OCI-LY3 (cell line): ENCODE measurements at regions not wholly inside any gene's neighbourhood (a gene's known extent, or its start where the extent isn't known, plus 50 kb on each side); places are given as distances from the start of the nearest gene placed in this dataset.

Source experiments
- H2AFZ ChIP-seq: fragments of 200-600, 300-600 bp; shearing (Covaris generic); 2 replicates; pipeline ENCODE4 v1.6.0; 2014; ENCODE audit warnings: antibody characterized with exemption, low read depth, low read length
- H3K27ac ChIP-seq: fragments of 200-600, 300-600 bp; sonication (generic); 2 replicates; pipeline ENCODE4 v1.5.1; 2014; ENCODE audit warnings: mild to moderate bottlenecking, low read length, moderate library complexity, mixed read lengths
- H3K27me3 ChIP-seq: fragments of 200-600, 300-600 bp; sonication (generic); 2 replicates; pipeline ENCODE4 v1.6.1; 2014; ENCODE audit warnings: low read depth, low read length, mixed read lengths
- H3K36me3 ChIP-seq: fragments of 200-600, 300-600 bp; sonication (generic); replicated peaks from 2 replicates; pipeline ENCODE3; 2014; ENCODE audit warnings: low read depth, low read length, mixed read lengths
- H3K4me1 ChIP-seq: fragments of 300-600, 200-600 bp; sonication (generic); 2 replicates; pipeline ENCODE4 v1.6.1; 2014; ENCODE audit warnings: low read length, mixed read lengths
- H3K4me2 ChIP-seq: fragments of 200-600, 300-600 bp; sonication (generic); 2 replicates; pipeline ENCODE4 v1.6.1; 2014; ENCODE audit warnings: low read length, mixed read lengths
- H3K4me3 ChIP-seq: fragments of 300-600, 200-600 bp; sonication (generic); 2 replicates; pipeline ENCODE4 v1.5.1; 2014; ENCODE audit warnings: antibody characterized with exemption, mild to moderate bottlenecking, low read length, moderate library complexity
- H3K79me2 ChIP-seq: fragments of 300-600, 200-600 bp; shearing (Covaris generic); 2 replicates; pipeline ENCODE4 v1.6.1; 2014; ENCODE audit warnings: mild to moderate bottlenecking, low read length, mixed read lengths
- H3K9ac ChIP-seq: fragments of 300-600, 200-600 bp; shearing (Covaris generic); 2 replicates; pipeline ENCODE4 v1.6.0; 2014; ENCODE audit warnings: mild to moderate bottlenecking, low read length, moderate library complexity
- H3K9me3 ChIP-seq: fragments of 200-600, 300-600 bp; shearing (Covaris generic); 2 replicates; pipeline ENCODE4 v1.6.1; 2014; ENCODE audit warnings: low read length, mixed read lengths; ENCODE audit not compliant: insufficient read depth
- H4K20me1 ChIP-seq: fragments of 200-600, 300-600 bp; sonication (generic); 2 replicates; pipeline ENCODE4 v1.6.1; 2016; ENCODE audit warnings: low read length, mixed read lengths; ENCODE audit not compliant: insufficient read depth
- EZH2phosphoT487 ChIP-seq: fragments of 200-600 bp; shearing (Covaris generic); IDR thresholded peaks from 2 replicates; pipeline ENCODE4 v1.6.1; 2018; ENCODE audit warnings: antibody characterized with exemption, mixed run types, low read depth
- TF ChIP-seq, protein P1 (sequence below): fragments of 200-600, 300-600 bp; sonication (generic); IDR thresholded peaks from 2 replicates; pipeline ENCODE4 v1.5.1; 2014; ENCODE audit warnings: antibody characterized with exemption, low read length, low read depth

DNA sequence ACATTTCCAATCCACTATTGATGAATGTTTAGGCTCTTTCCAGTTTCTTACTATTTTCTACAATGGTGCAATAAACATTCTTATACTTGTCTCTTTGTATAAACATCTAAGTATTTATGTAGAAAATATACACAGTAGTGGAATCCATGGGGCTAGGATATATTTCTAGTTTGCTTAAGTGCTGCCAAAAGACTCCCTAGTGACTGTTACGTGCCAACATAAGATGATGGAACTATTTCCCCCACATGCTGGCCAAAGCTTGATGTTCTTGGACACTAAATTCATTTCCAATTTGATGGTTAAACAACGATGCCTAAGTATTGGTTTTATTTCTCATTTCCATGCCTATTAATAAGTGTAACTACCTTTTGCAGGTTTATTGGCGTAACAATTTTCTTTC is 378.4 kb upstream of the HNRNPA3 start:
- no peak overlapping the region for H2AFZ ChIP-seq
- H3K4me2 ChIP-seq: no peak overlapping the region
- TF ChIP-seq, protein P1, sequence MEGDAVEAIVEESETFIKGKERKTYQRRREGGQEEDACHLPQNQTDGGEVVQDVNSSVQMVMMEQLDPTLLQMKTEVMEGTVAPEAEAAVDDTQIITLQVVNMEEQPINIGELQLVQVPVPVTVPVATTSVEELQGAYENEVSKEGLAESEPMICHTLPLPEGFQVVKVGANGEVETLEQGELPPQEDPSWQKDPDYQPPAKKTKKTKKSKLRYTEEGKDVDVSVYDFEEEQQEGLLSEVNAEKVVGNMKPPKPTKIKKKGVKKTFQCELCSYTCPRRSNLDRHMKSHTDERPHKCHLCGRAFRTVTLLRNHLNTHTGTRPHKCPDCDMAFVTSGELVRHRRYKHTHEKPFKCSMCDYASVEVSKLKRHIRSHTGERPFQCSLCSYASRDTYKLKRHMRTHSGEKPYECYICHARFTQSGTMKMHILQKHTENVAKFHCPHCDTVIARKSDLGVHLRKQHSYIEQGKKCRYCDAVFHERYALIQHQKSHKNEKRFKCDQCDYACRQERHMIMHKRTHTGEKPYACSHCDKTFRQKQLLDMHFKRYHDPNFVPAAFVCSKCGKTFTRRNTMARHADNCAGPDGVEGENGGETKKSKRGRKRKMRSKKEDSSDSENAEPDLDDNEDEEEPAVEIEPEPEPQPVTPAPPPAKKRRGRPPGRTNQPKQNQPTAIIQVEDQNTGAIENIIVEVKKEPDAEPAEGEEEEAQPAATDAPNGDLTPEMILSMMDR: no peak
- TF ChIP-seq EZH2phosphoT487: no peak
- H3K9me3 ChIP-seq: no peaks in the 10 kb centered on the region
- H3K36me3 ChIP-seq: no peaks in the 10 kb centered on the region
- H3K4me1 ChIP-seq: no peaks in the 10 kb centered on the region
- H3K27me3 ChIP-seq: peaks cover 5% of the 10 kb centered on the region
- no peaks in the 10 kb centered on the region for H3K79me2 ChIP-seq
- no peak overlapping the region for H3K9ac ChIP-seq
- H4K20me1 ChIP-seq: no peaks in the 10 kb centered on the region
- H3K4me3 ChIP-seq: no peak overlapping the region
- no peak overlapping the region for H3K27ac ChIP-seq

DNA sequence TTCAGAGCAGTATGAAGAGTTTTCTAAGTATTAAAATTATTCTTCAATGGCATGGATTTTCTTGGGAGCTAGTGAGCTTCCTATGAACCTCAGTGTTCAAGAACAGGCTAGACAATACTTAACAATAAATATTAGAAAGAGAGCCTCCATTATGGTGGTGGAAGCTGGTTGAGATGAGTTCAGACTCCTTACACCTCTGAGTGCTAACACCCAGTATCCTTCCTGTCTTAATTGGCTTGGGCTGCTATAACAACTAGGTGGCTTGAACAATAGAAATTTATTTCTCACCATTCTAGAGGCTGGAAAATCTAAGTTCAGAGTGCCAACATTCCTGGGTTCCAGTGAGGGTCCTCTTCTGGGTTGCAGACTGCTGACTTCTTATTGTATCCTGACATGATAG is 369.4 kb upstream of the HNRNPA3 start:
- Histone ChIP-seq H4K20me1 (no peaks in the 10 kb centered on the region), H3K27ac (no peak overlapping the region), H3K79me2 (no peaks in the 10 kb centered on the region), H3K27me3 (no peaks in the 10 kb centered on the region), H3K9me3 (no peaks in the 10 kb centered on the region), H3K4me3 (no peak overlapping the region), H3K4me1 (no peaks in the 10 kb centered on the region), H3K36me3 (no peaks in the 10 kb centered on the region), H3K9ac (no peak overlapping the region), H2AFZ (no peak overlapping the region), H3K4me2 (no peak overlapping the region)
- TF ChIP-seq, protein P1: no peak
- TF ChIP-seq EZH2phosphoT487: no peak

DNA sequence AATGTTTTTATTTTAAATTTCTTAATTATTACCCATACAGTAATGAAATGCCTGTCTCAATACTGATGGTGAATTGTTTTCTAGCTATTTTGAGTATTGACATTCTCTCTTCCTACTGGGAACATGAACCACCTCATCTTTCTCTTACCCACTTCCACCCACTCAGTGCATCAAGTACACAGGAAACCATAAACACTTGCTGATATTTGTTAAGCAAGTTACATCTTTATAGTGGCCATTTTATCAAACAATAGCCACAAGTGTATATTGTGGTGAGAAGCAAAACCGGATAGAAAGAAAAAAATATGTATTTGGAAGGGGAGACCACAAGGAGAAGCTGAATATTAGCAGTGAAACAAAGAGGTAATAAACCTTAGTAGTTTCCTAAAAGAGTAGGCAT is 368.1 kb upstream of the HNRNPA3 start:
- no peak overlapping the region for H3K4me2 ChIP-seq
- no peaks in the 10 kb centered on the region for H3K27me3 ChIP-seq
- TF ChIP-seq, protein P1: no peak
- no peak for TF ChIP-seq EZH2phosphoT487
- H4K20me1 ChIP-seq: no peaks in the 10 kb centered on the region
- H3K9me3 ChIP-seq: no peaks in the 10 kb centered on the region
- no peaks in the 10 kb centered on the region for H3K36me3 ChIP-seq
- no peaks in the 10 kb centered on the region for H3K4me1 ChIP-seq
- no peak overlapping the region for H3K9ac ChIP-seq
- H3K79me2 ChIP-seq: no peaks in the 10 kb centered on the region
- H2AFZ ChIP-seq: no peak overlapping the region
- no peak overlapping the region for H3K27ac ChIP-seq
- H3K4me3 ChIP-seq: no peak overlapping the region

DNA sequence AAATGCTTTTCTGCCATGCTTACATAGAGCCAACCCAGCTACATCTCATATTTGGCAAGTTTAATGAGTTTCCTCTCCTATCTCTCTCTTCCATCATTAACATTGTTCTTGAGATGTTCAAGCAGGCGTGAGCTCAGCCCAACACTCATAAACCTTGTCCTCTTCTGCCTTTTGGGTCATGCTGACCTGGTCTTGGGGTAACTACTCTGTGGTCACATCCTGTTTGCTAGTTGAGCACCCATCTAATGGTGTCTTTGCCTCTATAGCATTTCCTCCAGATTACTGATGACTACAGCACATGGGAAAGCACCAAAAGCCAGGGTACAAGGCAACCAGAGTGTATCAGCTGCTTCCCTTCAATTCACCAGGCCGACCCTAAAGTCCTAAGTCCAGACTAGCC is 366.9 kb upstream of the HNRNPA3 start:
- H3K36me3 ChIP-seq: no peaks in the 10 kb centered on the region
- H3K4me2 ChIP-seq: no peak overlapping the region
- no peaks in the 10 kb centered on the region for H3K27me3 ChIP-seq
- H3K4me3 ChIP-seq: no peak overlapping the region
- TF ChIP-seq, protein P1: no peak
- no peak for TF ChIP-seq EZH2phosphoT487
- no peaks in the 10 kb centered on the region for H3K79me2 ChIP-seq
- no peak overlapping the region for H3K27ac ChIP-seq
- no peak overlapping the region for H2AFZ ChIP-seq
- no peaks in the 10 kb centered on the region for H3K9me3 ChIP-seq
- H3K9ac ChIP-seq: no peak overlapping the region
- H4K20me1 ChIP-seq: no peaks in the 10 kb centered on the region
- H3K4me1 ChIP-seq: no peaks in the 10 kb centered on the region
